NCI-H2081 (cell line): ENCODE measurements at regions not wholly inside any gene's neighbourhood (a gene's known extent, or its start where the extent isn't known, plus 50 kb on each side); places are given as distances from the start of the nearest gene placed in this dataset.
"Not testable (repeated sequence)": the region's sequence is repeated elsewhere in the genome, so short reads cannot be mapped to it uniquely, and the experiment has no call there.

Experiments
- DNase-seq, 2 experiments: peaks; one replicate each; lab custom pipeline; 2025; lab: John Stamatoyannopoulos, UW

GRCh38 chr4:71081192-71081591 lies 87.7 kb downstream of the DCK start:
- DNase-seq = no peak

GRCh38 chr4:71093745-71094144 lies 100.3 kb downstream of the DCK start:
- no peak for DNase-seq

GRCh38 chr4:71094201-71094600 lies 100.8 kb downstream of the DCK start:
- DNase-seq = no peak

- no peak for DNase-seq
Observed at GRCh38 chr4:71095141-71095540, 101.7 kb downstream of the DCK start.

- no peak for DNase-seq
Observed at GRCh38 chr4:71095545-71095944, 102.1 kb downstream of the DCK start.

GRCh38 chr4:71107726-71108125 lies 114.3 kb downstream of the DCK start:
- no peak for DNase-seq

GRCh38 chr4:71110499-71110898 lies 117.0 kb downstream of the DCK start:
- no peak for DNase-seq

- DNase-seq = not testable (repeated sequence)
Observed at GRCh38 chr4:71111133-71111532, 117.7 kb downstream of the DCK start.

GRCh38 chr4:71113294-71113693 lies 119.8 kb downstream of the DCK start:
- DNase-seq = no peak

- DNase-seq = no peak
Observed at GRCh38 chr4:71120831-71121524, 127.5 kb downstream of the DCK start.

- no peak for DNase-seq
Observed at GRCh38 chr4:71123951-71124350, 130.5 kb downstream of the DCK start.

- no peak for DNase-seq
Observed at GRCh38 chr4:71125137-71125536, 131.7 kb downstream of the DCK start.

- no peak for DNase-seq
Observed at GRCh38 chr4:71126719-71127118, 133.3 kb downstream of the DCK start.

- DNase-seq = no peak
Observed at GRCh38 chr4:71130827-71131603, 137.6 kb downstream of the DCK start.

GRCh38 chr4:71132486-71132885 lies 139.0 kb downstream of the DCK start:
- no peak for DNase-seq

GRCh38 chr4:71133491-71133890 lies 140.0 kb downstream of the DCK start:
- no peak for DNase-seq

- no peak for DNase-seq
Observed at GRCh38 chr4:71136071-71136470, 142.6 kb downstream of the DCK start.

- DNase-seq = no peak
Observed at GRCh38 chr4:71138007-71138615, 144.7 kb downstream of the DCK start.

- DNase-seq = no peak
Observed at GRCh38 chr4:71140563-71140962, 147.1 kb downstream of the DCK start.

GRCh38 chr4:71141125-71141524 lies 147.7 kb downstream of the DCK start:
- no peak for DNase-seq

GRCh38 chr4:71147261-71147660 lies 153.8 kb downstream of the DCK start:
- DNase-seq = no peak

- no peak for DNase-seq
Observed at GRCh38 chr4:71148545-71148944, 155.1 kb downstream of the DCK start.

GRCh38 chr4:71151054-71151453 lies 157.6 kb downstream of the DCK start:
- DNase-seq = no peak
